ENCODE measurements at regions not wholly inside any gene's neighbourhood (a gene's known extent, or its start where the extent isn't known, plus 50 kb on each side); places are given as distances from the start of the nearest gene placed in this dataset.

DNA sequence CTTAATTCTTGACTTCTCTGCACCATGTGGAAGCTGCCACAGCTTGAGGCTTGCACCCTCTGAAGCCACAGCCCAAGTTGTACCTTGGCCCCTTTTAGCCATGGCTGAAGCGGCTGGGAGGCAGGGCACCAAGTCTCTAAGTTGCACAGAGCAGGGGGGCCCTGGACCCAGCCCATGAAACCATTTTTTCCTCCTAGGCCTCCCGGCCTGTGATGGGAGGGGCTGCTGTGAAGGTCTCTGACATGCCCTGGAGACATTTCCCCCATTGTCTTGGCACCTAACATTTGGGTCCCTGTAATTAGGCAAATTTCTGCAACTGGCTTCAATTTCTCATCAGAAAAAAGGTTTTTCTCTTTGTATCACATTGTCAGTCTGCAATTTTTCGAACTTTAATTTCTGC is 92.8 kb upstream of the GALNT15 start:
- Mint-ChIP-seq H3K4me3 (no peak overlapping the region), H3K9me3 (ENCODE audit: insufficient read depth) (peaks cover 18% of the 10 kb centered on the region), H3K4me1 (no peaks in the 10 kb centered on the region), H3K27ac (no peak overlapping the region), H3K27me3 (no peaks in the 10 kb centered on the region)
- no peak for ATAC-seq (ENCODE audit: low read depth)
- Histone ChIP-seq H3K27me3 (replicated peaks in 1 of 4; ENCODE audit: control extremely low read depth in 1 of 4, control insufficient read depth in 3 of 4, insufficient read depth in 4 of 4, low read length in 3 of 4) (no peaks in the 10 kb centered on the region), H3K4me3 (ENCODE audit: control extremely low read depth in 1 of 5, extremely low read depth in 1 of 5, insufficient read depth in 1 of 5, low read depth in 2 of 5, low read length in 4 of 5) (no peak overlapping the region), H4K20me1 (ENCODE audit: control insufficient read depth, insufficient read depth, low read length, poor library complexity, severe bottlenecking) (no peaks in the 10 kb centered on the region), H3K9me3 (ENCODE audit: control extremely low read depth in 1 of 3, control insufficient read depth in 2 of 3, insufficient read depth in 1 of 3, low read length in 2 of 3) (peaks cover 5 to 29% (median 10%) of the 10 kb centered on the region in 3 donors), H2AFZ (ENCODE audit: insufficient read depth, low read depth, low read length, poor library complexity, severe bottlenecking) (no peak overlapping the region), H3K36me3 (replicated peaks in 1 of 2; ENCODE audit: control extremely low read depth in 1 of 2, control insufficient read depth in 1 of 2, extremely low read depth in 1 of 2, insufficient read depth in 2 of 2, low read length in 1 of 2) (no peaks in the 10 kb centered on the region), H3K9ac (ENCODE audit: low read length) (no peak overlapping the region), H3K27ac (ENCODE audit: low read length in 2 of 2) (no peak overlapping the region), H3K4me1 (ENCODE audit: control insufficient read depth in 2 of 2, insufficient read depth in 2 of 2, low read length in 2 of 2) (no peaks in the 10 kb centered on the region), H3K79me2 (ENCODE audit: control insufficient read depth, insufficient read depth, low read length) (no peaks in the 10 kb centered on the region), H3K4me2 (replicated peaks; ENCODE audit: low read depth, low read length, poor library complexity, severe bottlenecking) (no peak overlapping the region)
- DNase-seq, result no peak
- CTCF ChIA-PET, result no interaction called here
- TF ChIP-seq, protein P1, sequence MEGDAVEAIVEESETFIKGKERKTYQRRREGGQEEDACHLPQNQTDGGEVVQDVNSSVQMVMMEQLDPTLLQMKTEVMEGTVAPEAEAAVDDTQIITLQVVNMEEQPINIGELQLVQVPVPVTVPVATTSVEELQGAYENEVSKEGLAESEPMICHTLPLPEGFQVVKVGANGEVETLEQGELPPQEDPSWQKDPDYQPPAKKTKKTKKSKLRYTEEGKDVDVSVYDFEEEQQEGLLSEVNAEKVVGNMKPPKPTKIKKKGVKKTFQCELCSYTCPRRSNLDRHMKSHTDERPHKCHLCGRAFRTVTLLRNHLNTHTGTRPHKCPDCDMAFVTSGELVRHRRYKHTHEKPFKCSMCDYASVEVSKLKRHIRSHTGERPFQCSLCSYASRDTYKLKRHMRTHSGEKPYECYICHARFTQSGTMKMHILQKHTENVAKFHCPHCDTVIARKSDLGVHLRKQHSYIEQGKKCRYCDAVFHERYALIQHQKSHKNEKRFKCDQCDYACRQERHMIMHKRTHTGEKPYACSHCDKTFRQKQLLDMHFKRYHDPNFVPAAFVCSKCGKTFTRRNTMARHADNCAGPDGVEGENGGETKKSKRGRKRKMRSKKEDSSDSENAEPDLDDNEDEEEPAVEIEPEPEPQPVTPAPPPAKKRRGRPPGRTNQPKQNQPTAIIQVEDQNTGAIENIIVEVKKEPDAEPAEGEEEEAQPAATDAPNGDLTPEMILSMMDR (IDR thresholded peaks at IDR 0.05), result no peak
- TF ChIP-seq EZH2 (IDR thresholded peaks at IDR 0.05; ENCODE audit: borderline replicate concordance, insufficient read depth, low read depth, low read length, poor library complexity, severe bottlenecking), result no peak
- 87% methylated on average over 3 of the region's 3 CpGs for WGBS (ENCODE audit: insufficient coverage)
- intact Hi-C loops (cut with micrococcal nuclease), result no loop called here
- POLR2A ChIA-PET, result no interaction called here

DNA sequence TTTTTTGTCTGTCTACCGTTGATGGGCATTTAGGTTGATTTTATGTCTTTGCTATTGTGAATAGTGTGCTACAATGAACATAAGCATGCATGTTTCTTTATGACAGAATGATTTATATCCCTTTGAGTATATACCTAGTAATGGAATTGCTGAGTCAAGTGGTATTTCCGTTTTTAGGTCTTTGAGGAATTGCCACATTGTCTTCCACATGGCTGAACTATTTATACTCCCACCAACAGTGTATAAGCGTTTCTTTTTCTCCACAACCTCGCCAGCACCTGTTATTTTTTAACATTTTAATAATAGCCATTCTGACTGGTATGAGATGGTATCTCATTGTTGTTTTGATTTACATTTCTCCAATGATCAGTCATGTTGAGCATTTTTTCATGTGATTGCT is 89.6 kb upstream of the GALNT15 start:
- ATAC-seq (ENCODE audit: low read depth) (no peak), DNase-seq (no peak)
- CTCF ChIA-PET, result no interaction called here
- TF ChIP-seq, protein P1 (IDR thresholded peaks at IDR 0.05), result no peak
- no peak for TF ChIP-seq EZH2 (IDR thresholded peaks at IDR 0.05; ENCODE audit: borderline replicate concordance, insufficient read depth, low read depth, low read length, poor library complexity, severe bottlenecking)
- Mint-ChIP-seq H3K4me1 (no peaks in the 10 kb centered on the region), H3K4me3 (no peak overlapping the region), H3K27me3 (no peaks in the 10 kb centered on the region), H3K9me3 (ENCODE audit: insufficient read depth) (peaks cover 14% of the 10 kb centered on the region), H3K27ac (no peak overlapping the region)
- peaks cover 0 to 2% (median 0%) of the 10 kb centered on the region in 4 experiments for H3K27me3 ChIP-seq (replicated peaks in 1 of 4; ENCODE audit: control extremely low read depth in 1 of 4, control insufficient read depth in 3 of 4, insufficient read depth in 4 of 4, low read length in 3 of 4)
- H3K36me3 ChIP-seq (replicated peaks in 1 of 2; ENCODE audit: control extremely low read depth in 1 of 2, control insufficient read depth in 1 of 2, extremely low read depth in 1 of 2, insufficient read depth in 2 of 2, low read length in 1 of 2), result no peaks in the 10 kb centered on the region
- WGBS (ENCODE audit: insufficient coverage), result no CpG with 5 or more reads among the region's 4 CpGs
- no peak overlapping the region for H3K9ac ChIP-seq (ENCODE audit: low read length)
- H3K4me3 ChIP-seq (ENCODE audit: control extremely low read depth in 1 of 5, extremely low read depth in 1 of 5, insufficient read depth in 1 of 5, low read depth in 2 of 5, low read length in 4 of 5), result no peak overlapping the region
- no peak overlapping the region for H3K27ac ChIP-seq (ENCODE audit: low read length in 2 of 2)
- intact Hi-C loops (cut with micrococcal nuclease), result no loop called here
- POLR2A ChIA-PET, result no interaction called here
- no peaks in the 10 kb centered on the region for H4K20me1 ChIP-seq (ENCODE audit: control insufficient read depth, insufficient read depth, low read length, poor library complexity, severe bottlenecking)
- H3K9me3 ChIP-seq (ENCODE audit: control extremely low read depth in 1 of 3, control insufficient read depth in 2 of 3, insufficient read depth in 1 of 3, low read length in 2 of 3), result peaks cover 3 to 21% (median 7%) of the 10 kb centered on the region in 3 donors
- no peaks in the 10 kb centered on the region for H3K4me1 ChIP-seq (ENCODE audit: control insufficient read depth in 2 of 2, insufficient read depth in 2 of 2, low read length in 2 of 2)
- no peaks in the 10 kb centered on the region for H3K79me2 ChIP-seq (ENCODE audit: control insufficient read depth, insufficient read depth, low read length)
- H3K4me2 ChIP-seq (replicated peaks; ENCODE audit: low read depth, low read length, poor library complexity, severe bottlenecking), result no peak overlapping the region
- no peak overlapping the region for H2AFZ ChIP-seq (ENCODE audit: insufficient read depth, low read depth, low read length, poor library complexity, severe bottlenecking)
